WTC11 (cell line): ENCODE measurements at regions not wholly inside any gene's neighbourhood (a gene's known extent, or its start where the extent isn't known, plus 50 kb on each side); places are given as distances from the start of the nearest gene placed in this dataset.
A peak's percentile ranks its signal among the peaks of the same experiment; 100 is the strongest.

ENCODE experiments used
- ATAC-seq: fragments of 200-7000 bp; cut with Tn5 transposase; 2 replicates; pipeline ENCODE4 v1.10.0; 2021; ENCODE audit warnings: mild to moderate bottlenecking, moderate library complexity
- CTCF ChIA-PET: fragments of 300-600 bp; sonication (Branson Sonifier 250); formaldehyde crosslinking; loops from one replicate; lab custom pipeline; 2021; ENCODE audit warnings: antibody characterized with exemption; lab: Charles Lee
- POLR2A ChIA-PET: fragments of 350-600 bp; sonication (Branson Sonifier 250); formaldehyde crosslinking; loops from one replicate; lab custom pipeline; 2021; ENCODE audit warnings: antibody characterized with exemption; lab: Charles Lee
- DNase-seq: peaks from one replicate; pipeline ENCODE4 v3.0.0; 2021; ENCODE audit warnings: low spot score
- H3K27ac Mint-ChIP-seq: 2 replicates; pipeline ENCODE4 v1.8.0; 2021; ENCODE audit warnings: mixed read lengths
- H3K27me3 Mint-ChIP-seq: 2 replicates; pipeline ENCODE4 v1.8.0; 2021; ENCODE audit warnings: low read depth, mild to moderate bottlenecking, moderate library complexity, mixed read lengths
- H3K36me3 Mint-ChIP-seq: 2 replicates; pipeline ENCODE4 v1.8.0; 2021; ENCODE audit warnings: mixed read lengths
- H3K4me1 Mint-ChIP-seq: 2 replicates; pipeline ENCODE4 v1.8.0; 2022; ENCODE audit warnings: mixed read lengths
- H3K4me3 Mint-ChIP-seq: 2 replicates; pipeline ENCODE4 v1.8.0; 2021; ENCODE audit warnings: mild to moderate bottlenecking, moderate library complexity, mixed read lengths
- H3K9me3 Mint-ChIP-seq: 2 replicates; pipeline ENCODE4 v1.8.0; 2021; ENCODE audit warnings: mixed read lengths
- ATF1 ChIP-seq: sonication (generic); formaldehyde crosslinking; IDR thresholded peaks from 2 replicates; pipeline ENCODE4 v1.8.1; 2023; ENCODE audit warnings: mild to moderate bottlenecking, moderate library complexity, missing genetic modification reagents
- CBFB ChIP-seq: sonication (generic); formaldehyde crosslinking; IDR thresholded peaks from 2 replicates; pipeline ENCODE4 v1.8.1; 2022; ENCODE audit warnings: mild to moderate bottlenecking, low read depth, missing genetic modification reagents
- CDX4 ChIP-seq: fragments of 250-450 bp; sonication (Bioruptor Pico); IDR thresholded peaks from 2 replicates; pipeline ENCODE4 v1.9.0; 2021; ENCODE audit warnings: moderate library complexity, mild to moderate bottlenecking, inconsistent platforms, borderline replicate concordance
- ETV6 ChIP-seq: sonication (generic); formaldehyde crosslinking; IDR thresholded peaks from 2 replicates; pipeline ENCODE4 v1.8.1; 2022; ENCODE audit warnings: mild to moderate bottlenecking, missing genetic modification reagents
- GRHL2 ChIP-seq: fragments of 250-450 bp; sonication (Bioruptor Pico); IDR thresholded peaks from 2 replicates; pipeline ENCODE4 v1.8.0; 2022; ENCODE audit warnings: mild to moderate bottlenecking, moderate library complexity; ENCODE audit not compliant: insufficient replicate concordance, severe bottlenecking
- IRF1 ChIP-seq: sonication (generic); formaldehyde crosslinking; IDR thresholded peaks from 2 replicates; pipeline ENCODE4 v1.8.0; 2023; ENCODE audit warnings: missing genetic modification reagents
- MLX ChIP-seq: sonication (generic); formaldehyde crosslinking; IDR thresholded peaks from 2 replicates; pipeline ENCODE4 v1.8.1; 2023; ENCODE audit warnings: mild to moderate bottlenecking, missing genetic modification reagents, moderate library complexity
- NR2C2 ChIP-seq: sonication (generic); formaldehyde crosslinking; IDR thresholded peaks from 2 replicates; pipeline ENCODE4 v1.8.0; 2022; ENCODE audit warnings: mild to moderate bottlenecking, missing genetic modification reagents
- NR3C1 ChIP-seq: sonication (generic); formaldehyde crosslinking; conservative IDR thresholded peaks from 2 replicates; pipeline ENCODE4 v1.8.1; 2023; ENCODE audit warnings: low read depth, mild to moderate bottlenecking, missing genetic modification reagents
- TEAD1 ChIP-seq: sonication (generic); formaldehyde crosslinking; IDR thresholded peaks from 2 replicates; pipeline ENCODE4 v1.8.0; 2022; ENCODE audit warnings: mild to moderate bottlenecking, missing genetic modification reagents
- TP53 ChIP-seq: sonication (generic); formaldehyde crosslinking; IDR thresholded peaks from 2 replicates; pipeline ENCODE4 v1.8.1; 2023; ENCODE audit warnings: mild to moderate bottlenecking, missing genetic modification reagents
- USF1 ChIP-seq: sonication (generic); formaldehyde crosslinking; IDR thresholded peaks from 2 replicates; pipeline ENCODE4 v1.8.0; 2022; ENCODE audit warnings: mild to moderate bottlenecking, missing genetic modification reagents
- ZNF423 ChIP-seq: fragments of 250-450 bp; sonication (Bioruptor Pico); IDR thresholded peaks from 2 replicates; pipeline ENCODE4 v2.1.2; 2022; ENCODE audit warnings: mild to moderate bottlenecking, moderate library complexity
- ZSCAN18 ChIP-seq: fragments of 250-450 bp; sonication (Bioruptor Pico); IDR thresholded peaks from 2 replicates; pipeline ENCODE4 v2.1.2; 2022; ENCODE audit warnings: mild to moderate bottlenecking, moderate library complexity
- TF ChIP-seq, protein P1 (sequence below): sonication (generic); formaldehyde crosslinking; IDR thresholded peaks from 2 replicates; pipeline ENCODE4 v1.8.1; 2023; ENCODE audit warnings: mild to moderate bottlenecking, missing genetic modification reagents
- TF ChIP-seq, protein P2 (sequence below): sonication (generic); formaldehyde crosslinking; IDR thresholded peaks from 2 replicates; pipeline ENCODE4 v1.8.1; 2022; ENCODE audit warnings: missing genetic modification reagents, borderline replicate concordance
- TF ChIP-seq, protein P3 (sequence below): sonication (generic); formaldehyde crosslinking; conservative IDR thresholded peaks from 2 replicates; pipeline ENCODE4 v1.8.1; 2022; ENCODE audit warnings: mild to moderate bottlenecking, missing genetic modification reagents
- TF ChIP-seq, protein P4 (sequence below): fragments of 250-450 bp; sonication (Bioruptor Pico); IDR thresholded peaks from 2 replicates; pipeline ENCODE4 v1.9.0; 2021; ENCODE audit warnings: mild to moderate bottlenecking, borderline replicate concordance
- TF ChIP-seq, protein P5 (sequence below): sonication (generic); formaldehyde crosslinking; IDR thresholded peaks from 2 replicates; pipeline ENCODE4 v1.8.1; 2022; ENCODE audit warnings: mild to moderate bottlenecking, moderate library complexity, missing genetic modification reagents

GRCh38 chr5:26181582-26181981 lies 856.8 kb downstream of the CDH9 start (continued):
- TF ChIP-seq, protein P1, sequence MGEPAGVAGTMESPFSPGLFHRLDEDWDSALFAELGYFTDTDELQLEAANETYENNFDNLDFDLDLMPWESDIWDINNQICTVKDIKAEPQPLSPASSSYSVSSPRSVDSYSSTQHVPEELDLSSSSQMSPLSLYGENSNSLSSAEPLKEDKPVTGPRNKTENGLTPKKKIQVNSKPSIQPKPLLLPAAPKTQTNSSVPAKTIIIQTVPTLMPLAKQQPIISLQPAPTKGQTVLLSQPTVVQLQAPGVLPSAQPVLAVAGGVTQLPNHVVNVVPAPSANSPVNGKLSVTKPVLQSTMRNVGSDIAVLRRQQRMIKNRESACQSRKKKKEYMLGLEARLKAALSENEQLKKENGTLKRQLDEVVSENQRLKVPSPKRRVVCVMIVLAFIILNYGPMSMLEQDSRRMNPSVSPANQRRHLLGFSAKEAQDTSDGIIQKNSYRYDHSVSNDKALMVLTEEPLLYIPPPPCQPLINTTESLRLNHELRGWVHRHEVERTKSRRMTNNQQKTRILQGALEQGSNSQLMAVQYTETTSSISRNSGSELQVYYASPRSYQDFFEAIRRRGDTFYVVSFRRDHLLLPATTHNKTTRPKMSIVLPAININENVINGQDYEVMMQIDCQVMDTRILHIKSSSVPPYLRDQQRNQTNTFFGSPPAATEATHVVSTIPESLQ (CRISPR knock-in tag), result no peak
- no peak for TF ChIP-seq ATF1 (CRISPR knock-in tag)

GRCh38 chr5:26148569-26149107 lies 889.7 kb downstream of the CDH9 start:
- ChIA-PET POLR2A (no interaction called here), CTCF (no interaction called here)
- H3K4me1 Mint-ChIP-seq, result no peaks in the 10 kb centered on the region
- DNase-seq (peak; percentile 24), ATAC-seq (peak; percentile 80)
- H3K9me3 Mint-ChIP-seq, result peaks cover 40% of the 10 kb centered on the region
- no peak overlapping the region for H3K27ac Mint-ChIP-seq
- TF ChIP-seq CBFB (no peak), ZNF423 (0 out of 2 replicates have a peak, but pooled peaks have one; percentile 12)
- H3K36me3 Mint-ChIP-seq, result peaks cover 16% of the 10 kb centered on the region
- no peak overlapping the region for H3K4me3 Mint-ChIP-seq
- H3K27me3 Mint-ChIP-seq, result no peaks in the 10 kb centered on the region; the same call in 1 of the 2 replicates

DNA sequence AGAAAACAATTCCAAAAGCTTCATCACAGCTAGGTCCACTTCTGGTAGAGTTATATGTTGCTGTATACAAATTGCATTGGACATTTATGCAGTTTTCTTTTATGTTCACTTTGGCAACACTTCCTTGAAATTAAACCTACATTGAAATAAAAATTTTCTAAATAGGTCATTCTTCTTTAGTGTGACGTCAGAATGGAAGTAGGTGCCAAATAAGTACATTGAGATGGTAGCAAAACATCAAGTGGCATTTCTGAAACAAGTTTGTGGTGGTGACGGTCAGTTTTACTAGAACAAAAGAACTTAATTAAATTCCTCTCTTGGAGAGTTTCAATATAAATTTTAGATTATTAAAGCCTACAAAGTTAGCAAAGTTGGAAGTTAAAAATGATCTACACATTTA lies 895.1 kb downstream of the CDH9 start:
- DNase-seq (no peak), ATAC-seq (no peak)
- POLR2A ChIA-PET, result no interaction called here
- H3K27ac Mint-ChIP-seq, result no peak overlapping the region
- no peaks in the 10 kb centered on the region for H3K4me1 Mint-ChIP-seq
- peaks cover 5% of the 10 kb centered on the region; the same call in 1 of the 2 replicates for H3K9me3 Mint-ChIP-seq
- H3K36me3 Mint-ChIP-seq, result peaks cover 4% of the 10 kb centered on the region; the same call in 1 of the 2 replicates
- H3K27me3 Mint-ChIP-seq, result no peaks in the 10 kb centered on the region; the same call in 1 of the 2 replicates
- CTCF ChIA-PET, result no interaction called here
- H3K4me3 Mint-ChIP-seq, result no peak overlapping the region
- TF ChIP-seq, protein P2, sequence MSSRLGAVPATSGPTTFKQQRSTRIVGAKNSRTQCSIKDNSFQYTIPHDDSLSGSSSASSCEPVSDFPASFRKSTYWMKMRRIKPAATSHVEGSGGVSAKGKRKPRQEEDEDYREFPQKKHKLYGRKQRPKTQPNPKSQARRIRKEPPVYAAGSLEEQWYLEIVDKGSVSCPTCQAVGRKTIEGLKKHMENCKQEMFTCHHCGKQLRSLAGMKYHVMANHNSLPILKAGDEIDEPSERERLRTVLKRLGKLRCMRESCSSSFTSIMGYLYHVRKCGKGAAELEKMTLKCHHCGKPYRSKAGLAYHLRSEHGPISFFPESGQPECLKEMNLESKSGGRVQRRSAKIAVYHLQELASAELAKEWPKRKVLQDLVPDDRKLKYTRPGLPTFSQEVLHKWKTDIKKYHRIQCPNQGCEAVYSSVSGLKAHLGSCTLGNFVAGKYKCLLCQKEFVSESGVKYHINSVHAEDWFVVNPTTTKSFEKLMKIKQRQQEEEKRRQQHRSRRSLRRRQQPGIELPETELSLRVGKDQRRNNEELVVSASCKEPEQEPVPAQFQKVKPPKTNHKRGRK (CRISPR knock-in tag), result no peak
- TF ChIP-seq ZSCAN18 (CRISPR knock-in tag) (no peak), TEAD1 (CRISPR knock-in tag) (no peak), IRF1 (no peak), USF1 (CRISPR knock-in tag) (no peak), MLX (CRISPR knock-in tag) (no peak), NR2C2 (CRISPR knock-in tag) (no peak), TP53 (CRISPR knock-in tag) (no peak), ETV6 (no peak), GRHL2 (CRISPR knock-in tag) (no peak), CDX4 (CRISPR knock-in tag) (no peak), NR3C1 (CRISPR knock-in tag) (no peak), ZNF423 (no peak)
- TF ChIP-seq, protein P3, sequence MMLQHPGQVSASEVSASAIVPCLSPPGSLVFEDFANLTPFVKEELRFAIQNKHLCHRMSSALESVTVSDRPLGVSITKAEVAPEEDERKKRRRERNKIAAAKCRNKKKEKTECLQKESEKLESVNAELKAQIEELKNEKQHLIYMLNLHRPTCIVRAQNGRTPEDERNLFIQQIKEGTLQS (CRISPR knock-in tag), result no peak
- TF ChIP-seq, protein P4, sequence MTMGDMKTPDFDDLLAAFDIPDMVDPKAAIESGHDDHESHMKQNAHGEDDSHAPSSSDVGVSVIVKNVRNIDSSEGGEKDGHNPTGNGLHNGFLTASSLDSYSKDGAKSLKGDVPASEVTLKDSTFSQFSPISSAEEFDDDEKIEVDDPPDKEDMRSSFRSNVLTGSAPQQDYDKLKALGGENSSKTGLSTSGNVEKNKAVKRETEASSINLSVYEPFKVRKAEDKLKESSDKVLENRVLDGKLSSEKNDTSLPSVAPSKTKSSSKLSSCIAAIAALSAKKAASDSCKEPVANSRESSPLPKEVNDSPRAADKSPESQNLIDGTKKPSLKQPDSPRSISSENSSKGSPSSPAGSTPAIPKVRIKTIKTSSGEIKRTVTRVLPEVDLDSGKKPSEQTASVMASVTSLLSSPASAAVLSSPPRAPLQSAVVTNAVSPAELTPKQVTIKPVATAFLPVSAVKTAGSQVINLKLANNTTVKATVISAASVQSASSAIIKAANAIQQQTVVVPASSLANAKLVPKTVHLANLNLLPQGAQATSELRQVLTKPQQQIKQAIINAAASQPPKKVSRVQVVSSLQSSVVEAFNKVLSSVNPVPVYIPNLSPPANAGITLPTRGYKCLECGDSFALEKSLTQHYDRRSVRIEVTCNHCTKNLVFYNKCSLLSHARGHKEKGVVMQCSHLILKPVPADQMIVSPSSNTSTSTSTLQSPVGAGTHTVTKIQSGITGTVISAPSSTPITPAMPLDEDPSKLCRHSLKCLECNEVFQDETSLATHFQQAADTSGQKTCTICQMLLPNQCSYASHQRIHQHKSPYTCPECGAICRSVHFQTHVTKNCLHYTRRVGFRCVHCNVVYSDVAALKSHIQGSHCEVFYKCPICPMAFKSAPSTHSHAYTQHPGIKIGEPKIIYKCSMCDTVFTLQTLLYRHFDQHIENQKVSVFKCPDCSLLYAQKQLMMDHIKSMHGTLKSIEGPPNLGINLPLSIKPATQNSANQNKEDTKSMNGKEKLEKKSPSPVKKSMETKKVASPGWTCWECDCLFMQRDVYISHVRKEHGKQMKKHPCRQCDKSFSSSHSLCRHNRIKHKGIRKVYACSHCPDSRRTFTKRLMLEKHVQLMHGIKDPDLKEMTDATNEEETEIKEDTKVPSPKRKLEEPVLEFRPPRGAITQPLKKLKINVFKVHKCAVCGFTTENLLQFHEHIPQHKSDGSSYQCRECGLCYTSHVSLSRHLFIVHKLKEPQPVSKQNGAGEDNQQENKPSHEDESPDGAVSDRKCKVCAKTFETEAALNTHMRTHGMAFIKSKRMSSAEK (CRISPR knock-in tag), result no peak
- TF ChIP-seq, protein P5, sequence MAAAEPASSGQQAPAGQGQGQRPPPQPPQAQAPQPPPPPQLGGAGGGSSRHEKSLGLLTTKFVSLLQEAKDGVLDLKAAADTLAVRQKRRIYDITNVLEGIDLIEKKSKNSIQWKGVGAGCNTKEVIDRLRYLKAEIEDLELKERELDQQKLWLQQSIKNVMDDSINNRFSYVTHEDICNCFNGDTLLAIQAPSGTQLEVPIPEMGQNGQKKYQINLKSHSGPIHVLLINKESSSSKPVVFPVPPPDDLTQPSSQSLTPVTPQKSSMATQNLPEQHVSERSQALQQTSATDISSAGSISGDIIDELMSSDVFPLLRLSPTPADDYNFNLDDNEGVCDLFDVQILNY (CRISPR knock-in tag), result no peak
